BE2C (cell line): ENCODE measurements at regions not wholly inside any gene's neighbourhood (a gene's known extent, or its start where the extent isn't known, plus 50 kb on each side); places are given as distances from the start of the nearest gene placed in this dataset.
"Not testable (repeated sequence)": the region's sequence is repeated elsewhere in the genome, so short reads cannot be mapped to it uniquely, and the experiment has no call there.

Experiments
- DNase-seq: peaks from one replicate; pipeline ENCODE4 v3.0.0-alpha.2; 2020
- H3K27me3 ChIP-seq: fragments of 250-450 bp; sonication (Bioruptor Pico); 2 replicates; pipeline ENCODE4 v1.5.1; 2020; ENCODE audit warnings: mild to moderate bottlenecking
- H3K36me3 ChIP-seq: fragments of 250-450 bp; sonication (Bioruptor Pico); 2 replicates; pipeline ENCODE4 v1.5.1; 2020; ENCODE audit warnings: mild to moderate bottlenecking
- H3K4me1 ChIP-seq: fragments of 250-450 bp; sonication (Bioruptor Pico); 2 replicates; pipeline ENCODE4 v1.5.1; 2020
- H3K4me3 ChIP-seq: 2 replicates; pipeline ENCODE4 v1.5.1; 2011; ENCODE audit warnings: low read depth, low read length
- H3K9me3 ChIP-seq: fragments of 250-450 bp; sonication (Bioruptor Pico); 2 replicates; pipeline ENCODE4 v1.5.1; 2020
- CTCF ChIP-seq: IDR thresholded peaks from 2 replicates; pipeline ENCODE4 v1.5.1; 2012; ENCODE audit warnings: mild to moderate bottlenecking, low read depth, low read length

GRCh38 chr6:137975188-137975940 lies 108.3 kb downstream of the TNFAIP3 start:
- H3K4me3 ChIP-seq: no peak overlapping the region
- no peaks in the 10 kb centered on the region for H3K27me3 ChIP-seq
- no peaks in the 10 kb centered on the region for H3K9me3 ChIP-seq
- no peaks in the 10 kb centered on the region for H3K36me3 ChIP-seq
- no peaks in the 10 kb centered on the region for H3K4me1 ChIP-seq
- no peak for DNase-seq
- no peak for TF ChIP-seq CTCF

GRCh38 chr6:137976430-137976829 lies 109.4 kb downstream of the TNFAIP3 start:
- Histone ChIP-seq H3K4me1 (no peaks in the 10 kb centered on the region), H3K4me3 (no peak overlapping the region), H3K27me3 (no peaks in the 10 kb centered on the region), H3K36me3 (no peaks in the 10 kb centered on the region), H3K9me3 (no peaks in the 10 kb centered on the region)
- no peak for DNase-seq
- no peak for TF ChIP-seq CTCF

GRCh38 chr6:137977206-137977605 lies 110.1 kb downstream of the TNFAIP3 start:
- Histone ChIP-seq H3K4me1 (no peaks in the 10 kb centered on the region), H3K27me3 (no peaks in the 10 kb centered on the region), H3K36me3 (no peaks in the 10 kb centered on the region), H3K9me3 (no peaks in the 10 kb centered on the region), H3K4me3 (no peak overlapping the region)
- DNase-seq: no peak
- TF ChIP-seq CTCF: no peak

GRCh38 chr6:137977814-137978213 lies 110.8 kb downstream of the TNFAIP3 start:
- TF ChIP-seq CTCF: no peak
- Histone ChIP-seq H3K4me1 (no peaks in the 10 kb centered on the region), H3K36me3 (no peaks in the 10 kb centered on the region), H3K4me3 (no peak overlapping the region), H3K27me3 (no peaks in the 10 kb centered on the region), H3K9me3 (no peaks in the 10 kb centered on the region)
- DNase-seq: no peak

- no peaks in the 10 kb centered on the region for H3K27me3 ChIP-seq
- no peaks in the 10 kb centered on the region for H3K9me3 ChIP-seq
- H3K36me3 ChIP-seq: no peaks in the 10 kb centered on the region
- no peak for TF ChIP-seq CTCF
- no peak overlapping the region for H3K4me3 ChIP-seq
- no peaks in the 10 kb centered on the region for H3K4me1 ChIP-seq
- no peak for DNase-seq
Observed at GRCh38 chr6:137978252-137978896, 111.3 kb downstream of the TNFAIP3 start.

- not testable (repeated sequence) for H3K4me1 ChIP-seq, H3K36me3 ChIP-seq, H3K27me3 ChIP-seq, H3K9me3 ChIP-seq, H3K4me3 ChIP-seq, DNase-seq
Observed at GRCh38 chr6:137979263-137979662, 112.2 kb downstream of the TNFAIP3 start.
